ENCODE measurements at regions not wholly inside any gene's neighbourhood (a gene's known extent, or its start where the extent isn't known, plus 50 kb on each side); places are given as distances from the start of the nearest gene placed in this dataset.

- no peaks in the 10 kb centered on the region for H3K79me2 ChIP-seq (ENCODE audit: control insufficient read depth, insufficient read depth, low read length)
- CTCF ChIA-PET, result no interaction called here
- H3K4me2 ChIP-seq (ENCODE audit: insufficient read depth, low read length), result no peak overlapping the region
Observed at GRCh38 chr14:34034447-34035176, 83.7 kb upstream of the EGLN3 start.

GRCh38 chr14:34032720-34033119 lies 81.8 kb upstream of the EGLN3 start:
- Histone ChIP-seq H3K4me3 (replicated peaks in 1 of 3; ENCODE audit: insufficient read depth in 1 of 3, low read depth in 1 of 3, low read length in 3 of 3) (no peak overlapping the region), H3K27me3 (ENCODE audit: control insufficient read depth in 2 of 2, insufficient read depth in 2 of 2, low read length in 2 of 2) (peaks cover 0 to 3% of the 10 kb centered on the region in 2 experiments), H3K36me3 (ENCODE audit: control insufficient read depth in 2 of 2, extremely low read depth in 1 of 2, insufficient read depth in 2 of 2, low read length in 2 of 2) (no peaks in the 10 kb centered on the region), H3K4me1 (ENCODE audit: control insufficient read depth, extremely low read depth, insufficient read depth, low read length) (no peaks in the 10 kb centered on the region), H3K4me2 (ENCODE audit: insufficient read depth, low read length) (no peak overlapping the region), H2AFZ (ENCODE audit: low read depth, low read length) (no peak overlapping the region), H3K9ac (replicated peaks; ENCODE audit: extremely low read depth, insufficient read depth, low read length) (no peak overlapping the region), H3K79me2 (ENCODE audit: control insufficient read depth, insufficient read depth, low read length) (no peaks in the 10 kb centered on the region), H3K27ac (ENCODE audit: insufficient read depth, low read depth, low read length) (no peak overlapping the region), H3K9me3 (replicated peaks; ENCODE audit: control insufficient read depth, insufficient read depth, low read length) (no peaks in the 10 kb centered on the region), H3K9me1 (replicated peaks; ENCODE audit: control insufficient read depth, extremely low read depth, insufficient read depth, low read length) (no peaks in the 10 kb centered on the region), H4K20me1 (replicated peaks; ENCODE audit: control insufficient read depth, extremely low read depth, insufficient read depth, low read length) (no peaks in the 10 kb centered on the region)
- CTCF ChIA-PET, result no interaction called here
- intact Hi-C loops (cut with micrococcal nuclease), result no loop called here
- FAIRE-seq (peak; percentile 18), DNase-seq (ENCODE audit: low read depth, low spot score) (no peak)
- no peak for TF ChIP-seq MAX (IDR thresholded peaks at IDR 0.05; ENCODE audit: insufficient read depth, insufficient read length)
- no peak for TF ChIP-seq GATA2 (IDR thresholded peaks at IDR 0.05; ENCODE audit: insufficient read depth, insufficient read length, low read depth, low read length)
- TF ChIP-seq EZH2 (IDR thresholded peaks at IDR 0.05; ENCODE audit: borderline replicate concordance, low read depth, low read length, severe bottlenecking), result no peak
- TF ChIP-seq CTCF (IDR thresholded peaks at IDR 0.05; ENCODE audit: extremely low read depth in 1 of 2, insufficient read depth in 1 of 2, low read depth in 1 of 2, low read length in 2 of 2), result no peak
- no peak for TF ChIP-seq MYC (IDR thresholded peaks at IDR 0.05; ENCODE audit: low read depth, low read length)
- no peak for TF ChIP-seq POLR2A (IDR thresholded peaks at IDR 0.05; ENCODE audit: low read depth, low read length)
- no peak for TF ChIP-seq POLR2AphosphoS5 (IDR thresholded peaks at IDR 0.05; ENCODE audit: insufficient read depth, low read depth, low read length)
- no peak for TF ChIP-seq FOS (IDR thresholded peaks at IDR 0.05; ENCODE audit: borderline replicate concordance, insufficient read depth, low read length)
- no peak for TF ChIP-seq JUN (IDR thresholded peaks at IDR 0.05; ENCODE audit: borderline replicate concordance, insufficient read depth, insufficient read length, low read depth)
- dilution Hi-C loops (cut with MboI; ENCODE audit: extremely low pct_ligation_motif_present, low sequenced_read_pairs), result no loop called here
- no TSS peak for BruUV-seq (replicated peaks)
- POLR2A ChIA-PET, result no interaction called here

More at GRCh38 chr14:34034447-34035176, 83.7 kb upstream of the EGLN3 start:
- Histone ChIP-seq H2AFZ (ENCODE audit: low read depth, low read length) (no peak overlapping the region), H3K9me3 (replicated peaks; ENCODE audit: control insufficient read depth, insufficient read depth, low read length) (no peaks in the 10 kb centered on the region), H3K36me3 (ENCODE audit: control insufficient read depth in 2 of 2, extremely low read depth in 1 of 2, insufficient read depth in 2 of 2, low read length in 2 of 2) (no peaks in the 10 kb centered on the region), H3K4me3 (replicated peaks in 1 of 3; ENCODE audit: insufficient read depth in 1 of 3, low read depth in 1 of 3, low read length in 3 of 3) (no peak overlapping the region), H4K20me1 (replicated peaks; ENCODE audit: control insufficient read depth, extremely low read depth, insufficient read depth, low read length) (no peaks in the 10 kb centered on the region), H3K9me1 (replicated peaks; ENCODE audit: control insufficient read depth, extremely low read depth, insufficient read depth, low read length) (no peaks in the 10 kb centered on the region), H3K27me3 (ENCODE audit: control insufficient read depth in 2 of 2, insufficient read depth in 2 of 2, low read length in 2 of 2) (peaks cover 0 to 3% of the 10 kb centered on the region in 2 experiments), H3K9ac (replicated peaks; ENCODE audit: extremely low read depth, insufficient read depth, low read length) (no peak overlapping the region), H3K27ac (ENCODE audit: insufficient read depth, low read depth, low read length) (no peak overlapping the region), H3K4me1 (ENCODE audit: control insufficient read depth, extremely low read depth, insufficient read depth, low read length) (no peaks in the 10 kb centered on the region)
- TF ChIP-seq EZH2 (IDR thresholded peaks at IDR 0.05; ENCODE audit: borderline replicate concordance, low read depth, low read length, severe bottlenecking) (no peak), POLR2AphosphoS5 (IDR thresholded peaks at IDR 0.05; ENCODE audit: insufficient read depth, low read depth, low read length) (no peak), GATA2 (IDR thresholded peaks at IDR 0.05; ENCODE audit: insufficient read depth, insufficient read length, low read depth, low read length) (no peak), MAX (IDR thresholded peaks at IDR 0.05; ENCODE audit: insufficient read depth, insufficient read length) (no peak), FOS (IDR thresholded peaks at IDR 0.05; ENCODE audit: borderline replicate concordance, insufficient read depth, low read length) (no peak), POLR2A (IDR thresholded peaks at IDR 0.05; ENCODE audit: low read depth, low read length) (no peak), MYC (IDR thresholded peaks at IDR 0.05; ENCODE audit: low read depth, low read length) (no peak)
- dilution Hi-C loops (cut with MboI; ENCODE audit: extremely low pct_ligation_motif_present, low sequenced_read_pairs) (no loop called here), intact Hi-C loops (cut with micrococcal nuclease) (no loop called here)
- BruUV-seq (replicated peaks), result no TSS peak
- FAIRE-seq, result no peak
- no peak for DNase-seq (ENCODE audit: low read depth, low spot score)
- POLR2A ChIA-PET, result no interaction called here

All from endothelial cell of umbilical vein (primary cell).